MM.1S (cell line): ENCODE measurements at regions not wholly inside any gene's neighbourhood (a gene's known extent, or its start where the extent isn't known, plus 50 kb on each side); places are given as distances from the start of the nearest gene placed in this dataset.

ENCODE experiments used
- DNase-seq: peaks from one replicate; pipeline ENCODE4 v3.0.0-alpha.2; 2015
- H2AFZ ChIP-seq: fragments of 300-600 bp; sonication (generic); 2 replicates; pipeline ENCODE4 v1.6.0; 2016; ENCODE audit warnings: antibody characterized with exemption, low read length
- H3F3A ChIP-seq: fragments of 300-600 bp; sonication (generic); 2 replicates; pipeline ENCODE4 v1.6.1; 2016; ENCODE audit warnings: mild to moderate bottlenecking, antibody characterized with exemption, low read length, moderate library complexity, mixed read lengths; ENCODE audit not compliant: insufficient read depth
- H3K27ac ChIP-seq: fragments of 300-600 bp; sonication (generic); 2 replicates; pipeline ENCODE4 v1.5.1; 2016; ENCODE audit warnings: mild to moderate bottlenecking, low read length
- H3K27me3 ChIP-seq: fragments of 300-600 bp; sonication (generic); replicated peaks from 2 replicates; pipeline ENCODE4 v1.6.0; 2016; ENCODE audit warnings: low read length; ENCODE audit not compliant: insufficient read depth
- H3K36me3 ChIP-seq: fragments of 300-600 bp; sonication (generic); replicated peaks from 2 replicates; pipeline ENCODE4 v1.6.1; 2016; ENCODE audit warnings: mild to moderate bottlenecking, low read length, mixed read lengths; ENCODE audit not compliant: insufficient read depth
- H3K4me1 ChIP-seq: fragments of 300-600 bp; sonication (generic); 2 replicates; pipeline ENCODE4 v1.6.1; 2016; ENCODE audit warnings: low read length, mixed read lengths
- H3K4me2 ChIP-seq: fragments of 300-600 bp; sonication (generic); 2 replicates; pipeline ENCODE4 v1.6.0; 2016; ENCODE audit warnings: low read depth, low read length
- H3K4me3 ChIP-seq: fragments of 300-600 bp; sonication (generic); 2 replicates; pipeline ENCODE4 v1.5.1; 2016; ENCODE audit warnings: low read length, mixed read lengths
- H3K79me2 ChIP-seq: fragments of 300-600 bp; sonication (generic); 2 replicates; pipeline ENCODE4 v1.6.1; 2016; ENCODE audit warnings: mixed run types, low read length, mixed read lengths
- H3K9ac ChIP-seq: fragments of 300-600 bp; sonication (generic); 2 replicates; pipeline ENCODE4 v1.6.1; 2016; ENCODE audit warnings: low read length, mixed read lengths
- H3K9me2 ChIP-seq: fragments of 300-600 bp; sonication (generic); replicated peaks from 2 replicates; pipeline ENCODE4 v1.6.1; 2016; ENCODE audit warnings: mild to moderate bottlenecking, low read length, mixed read lengths; ENCODE audit not compliant: insufficient read depth
- H3K9me3 ChIP-seq: fragments of 300-600 bp; sonication (generic); replicated peaks from 2 replicates; pipeline ENCODE4 v1.6.1; 2016; ENCODE audit warnings: mild to moderate bottlenecking, low read length, mixed read lengths; ENCODE audit not compliant: insufficient read depth
- H4K20me1 ChIP-seq: fragments of 300-600 bp; sonication (generic); 2 replicates; pipeline ENCODE4 v1.6.1; 2016; ENCODE audit warnings: mild to moderate bottlenecking, low read length, moderate library complexity, mixed read lengths; ENCODE audit not compliant: insufficient read depth
- EZH2 ChIP-seq: fragments of 300-600 bp; sonication (generic); optimal IDR thresholded peaks from 2 replicates; pipeline ENCODE3; 2017; ENCODE audit warnings: low read depth, mild to moderate bottlenecking, antibody characterized with exemption, low read length, mixed read lengths
- EZH2phosphoT487 ChIP-seq: fragments of 300-600 bp; sonication (generic); IDR thresholded peaks from 2 replicates; pipeline ENCODE4 v1.6.1; 2018; ENCODE audit warnings: antibody characterized with exemption, low read length
- TF ChIP-seq, protein P1 (sequence below): fragments of 300-600 bp; sonication (generic); IDR thresholded peaks from 2 replicates; pipeline ENCODE4 v1.5.1; 2016; ENCODE audit warnings: antibody characterized with exemption, low read length, mixed read lengths

DNA sequence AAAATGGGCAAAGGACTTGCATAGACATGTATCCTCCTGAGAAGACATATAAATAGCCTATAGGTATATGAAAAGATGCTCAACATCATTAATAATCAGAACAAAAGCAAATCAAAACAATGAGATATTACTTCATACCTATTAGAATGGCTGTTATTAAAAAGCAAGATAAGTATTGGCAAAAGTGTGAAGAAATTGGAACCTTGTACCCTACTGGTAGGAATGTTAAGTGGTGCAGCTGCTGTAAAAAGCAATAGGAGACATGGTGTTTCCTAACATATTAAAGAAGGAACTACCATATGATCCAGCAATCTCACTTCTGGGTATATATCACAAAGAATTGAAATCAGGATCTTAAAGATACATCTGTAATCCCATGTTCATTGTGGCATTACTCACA is 69.8 kb upstream of the PRR16 start:
- Histone ChIP-seq H3K27me3 (no peaks in the 10 kb centered on the region), H4K20me1 (no peaks in the 10 kb centered on the region), H3K79me2 (no peaks in the 10 kb centered on the region), H3K4me1 (no peaks in the 10 kb centered on the region), H3K4me2 (no peak overlapping the region), H2AFZ (no peak overlapping the region), H3K9me3 (no peaks in the 10 kb centered on the region), H3K27ac (no peak overlapping the region), H3K4me3 (no peak overlapping the region), H3K9me2 (no peaks in the 10 kb centered on the region), H3K9ac (no peak overlapping the region), H3K36me3 (no peaks in the 10 kb centered on the region), H3F3A (no peaks in the 10 kb centered on the region)
- no peak for DNase-seq
- TF ChIP-seq EZH2phosphoT487 = no peak
- TF ChIP-seq, protein P1, sequence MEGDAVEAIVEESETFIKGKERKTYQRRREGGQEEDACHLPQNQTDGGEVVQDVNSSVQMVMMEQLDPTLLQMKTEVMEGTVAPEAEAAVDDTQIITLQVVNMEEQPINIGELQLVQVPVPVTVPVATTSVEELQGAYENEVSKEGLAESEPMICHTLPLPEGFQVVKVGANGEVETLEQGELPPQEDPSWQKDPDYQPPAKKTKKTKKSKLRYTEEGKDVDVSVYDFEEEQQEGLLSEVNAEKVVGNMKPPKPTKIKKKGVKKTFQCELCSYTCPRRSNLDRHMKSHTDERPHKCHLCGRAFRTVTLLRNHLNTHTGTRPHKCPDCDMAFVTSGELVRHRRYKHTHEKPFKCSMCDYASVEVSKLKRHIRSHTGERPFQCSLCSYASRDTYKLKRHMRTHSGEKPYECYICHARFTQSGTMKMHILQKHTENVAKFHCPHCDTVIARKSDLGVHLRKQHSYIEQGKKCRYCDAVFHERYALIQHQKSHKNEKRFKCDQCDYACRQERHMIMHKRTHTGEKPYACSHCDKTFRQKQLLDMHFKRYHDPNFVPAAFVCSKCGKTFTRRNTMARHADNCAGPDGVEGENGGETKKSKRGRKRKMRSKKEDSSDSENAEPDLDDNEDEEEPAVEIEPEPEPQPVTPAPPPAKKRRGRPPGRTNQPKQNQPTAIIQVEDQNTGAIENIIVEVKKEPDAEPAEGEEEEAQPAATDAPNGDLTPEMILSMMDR = no peak

DNA sequence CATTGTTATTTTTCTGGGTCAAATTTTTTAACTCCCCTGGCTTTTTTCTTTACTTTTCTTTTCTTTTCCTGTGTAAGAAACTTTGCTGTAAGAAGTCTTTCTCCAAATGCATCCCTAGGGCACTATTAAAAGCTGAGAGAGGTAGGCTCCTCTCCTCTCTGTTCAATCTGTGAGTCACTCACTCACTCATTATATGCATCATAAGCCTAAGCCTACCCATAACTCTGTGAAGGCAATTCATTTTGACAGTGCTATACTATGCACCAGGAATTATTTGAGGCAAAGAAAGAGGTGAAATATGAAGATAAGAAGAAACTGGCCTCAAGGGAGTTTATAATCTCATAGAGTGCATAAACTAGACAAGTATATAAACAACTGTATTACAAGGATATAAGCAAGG is 67.9 kb upstream of the PRR16 start:
- Histone ChIP-seq H3K4me2 (no peak overlapping the region), H3K9me3 (no peaks in the 10 kb centered on the region), H4K20me1 (no peaks in the 10 kb centered on the region), H3K9ac (no peak overlapping the region), H3F3A (no peaks in the 10 kb centered on the region), H3K79me2 (no peaks in the 10 kb centered on the region), H3K27me3 (no peaks in the 10 kb centered on the region), H3K36me3 (no peaks in the 10 kb centered on the region), H3K9me2 (no peaks in the 10 kb centered on the region), H3K27ac (no peak overlapping the region), H3K4me3 (no peak overlapping the region), H3K4me1 (no peaks in the 10 kb centered on the region), H2AFZ (no peak overlapping the region)
- no peak for DNase-seq
- TF ChIP-seq, protein P1 = no peak
- TF ChIP-seq EZH2 (no peak), EZH2phosphoT487 (no peak)

DNA sequence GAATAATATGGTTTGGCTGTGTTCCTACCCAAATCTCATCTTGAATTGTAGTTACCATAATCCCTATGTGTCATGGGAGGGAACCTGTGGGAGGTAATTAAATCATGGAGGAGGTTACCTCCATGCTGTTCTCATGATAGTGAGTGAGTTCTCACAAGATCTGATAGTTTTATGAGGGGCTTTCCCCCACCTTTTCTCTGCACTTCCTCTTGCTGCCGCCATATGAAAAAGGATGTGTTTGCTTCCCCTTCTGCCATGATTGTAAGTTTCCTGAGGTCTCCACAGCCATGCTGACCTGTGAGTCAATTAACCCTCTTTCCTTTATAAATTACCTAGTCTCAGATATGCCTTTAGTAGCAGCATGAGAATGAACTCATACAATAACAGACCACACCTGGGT is 63.7 kb upstream of the PRR16 start:
- Histone ChIP-seq H4K20me1 (no peaks in the 10 kb centered on the region), H3K4me2 (no peak overlapping the region), H3K27me3 (no peaks in the 10 kb centered on the region), H3F3A (no peaks in the 10 kb centered on the region), H3K4me3 (no peak overlapping the region), H3K9me2 (no peaks in the 10 kb centered on the region), H3K79me2 (no peaks in the 10 kb centered on the region), H3K9ac (no peak overlapping the region), H3K9me3 (no peaks in the 10 kb centered on the region), H3K36me3 (no peaks in the 10 kb centered on the region), H3K4me1 (peaks cover 2% of the 10 kb centered on the region), H2AFZ (no peak overlapping the region), H3K27ac (no peak overlapping the region)
- TF ChIP-seq EZH2 (no peak), EZH2phosphoT487 (no peak)
- TF ChIP-seq, protein P1 = no peak
- no peak for DNase-seq

DNA sequence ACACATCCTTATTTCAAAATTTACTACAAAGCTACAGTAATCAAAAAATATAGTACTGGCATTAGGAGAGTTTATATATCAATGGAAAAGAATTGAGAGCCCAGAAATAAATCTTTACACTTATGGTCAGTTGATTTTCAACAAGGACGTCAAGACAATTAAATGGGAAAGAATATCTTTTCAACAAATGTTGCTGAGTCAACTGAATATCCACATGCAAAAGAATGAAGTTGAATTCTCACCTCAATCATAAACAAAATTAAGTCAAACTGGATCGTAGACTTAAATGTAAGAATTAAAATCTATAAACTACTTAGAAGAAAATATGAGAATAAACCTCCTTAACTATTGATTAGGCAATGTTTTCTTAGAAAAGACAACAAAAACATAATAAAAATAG is 61.5 kb upstream of the PRR16 start:
- H3K4me2 ChIP-seq = no peak overlapping the region
- no peak overlapping the region for H3K27ac ChIP-seq
- H3K27me3 ChIP-seq = no peaks in the 10 kb centered on the region
- no peaks in the 10 kb centered on the region for H3K79me2 ChIP-seq
- TF ChIP-seq EZH2phosphoT487 = no peak
- TF ChIP-seq EZH2 = no peak
- TF ChIP-seq, protein P1 = no peak
- no peaks in the 10 kb centered on the region for H4K20me1 ChIP-seq
- no peak for DNase-seq
- no peaks in the 10 kb centered on the region for H3K9me3 ChIP-seq
- H2AFZ ChIP-seq = no peak overlapping the region
- H3K9ac ChIP-seq = no peak overlapping the region
- H3K36me3 ChIP-seq = no peaks in the 10 kb centered on the region
- H3K4me3 ChIP-seq = no peak overlapping the region
- peaks cover 10% of the 10 kb centered on the region for H3F3A ChIP-seq
- peaks cover 13% of the 10 kb centered on the region for H3K4me1 ChIP-seq
- H3K9me2 ChIP-seq = no peaks in the 10 kb centered on the region
